H9 (cell line): ENCODE measurements at regions not wholly inside any gene's neighbourhood (a gene's known extent, or its start where the extent isn't known, plus 50 kb on each side); places are given as distances from the start of the nearest gene placed in this dataset.

ENCODE experiments used
- DNase-seq: peaks from one replicate; pipeline ENCODE4 v3.0.0-alpha.2; 2017
- H2AFZ ChIP-seq: one replicate; pipeline ENCODE4 v1.6.1; 2013; ENCODE audit warnings: mild to moderate bottlenecking, low read length, control low read depth, moderate library complexity
- H2AK5ac ChIP-seq: 2 replicates; pipeline ENCODE4 v1.6.1; 2013; ENCODE audit warnings: low read length, control low read depth, mixed read lengths; ENCODE audit not compliant: insufficient read length
- H2BK120ac ChIP-seq: one replicate; pipeline ENCODE4 v1.6.1; 2013; ENCODE audit warnings: low read depth, mild to moderate bottlenecking, low read length, control low read depth, inconsistent platforms; ENCODE audit not compliant: poor library complexity, severe bottlenecking
- H2BK12ac ChIP-seq: 2 replicates; pipeline ENCODE4 v1.6.1; 2013; ENCODE audit warnings: low read length, control low read depth, mixed read lengths, low read depth; ENCODE audit not compliant: insufficient read length
- H2BK15ac ChIP-seq: 2 replicates; pipeline ENCODE4 v1.6.1; 2013; ENCODE audit warnings: low read depth, low read length, control low read depth
- H2BK20ac ChIP-seq: one replicate; pipeline ENCODE4 v1.6.1; 2013; ENCODE audit warnings: low read depth, mild to moderate bottlenecking, low read length, control low read depth, inconsistent platforms; ENCODE audit not compliant: poor library complexity, severe bottlenecking
- H2BK5ac ChIP-seq: 2 replicates; pipeline ENCODE4 v1.6.1; 2013; ENCODE audit warnings: low read length, control low read depth, mixed read lengths; ENCODE audit not compliant: insufficient read length
- H3K14ac ChIP-seq: 2 replicates; pipeline ENCODE4 v1.6.1; 2013; ENCODE audit warnings: low read length, control low read depth; ENCODE audit not compliant: insufficient read depth
- H3K18ac ChIP-seq: 2 replicates; pipeline ENCODE4 v1.6.1; 2013; ENCODE audit warnings: low read depth, mild to moderate bottlenecking, mixed read lengths, low read length, control low read depth; ENCODE audit not compliant: insufficient read length
- H3K23ac ChIP-seq: 2 replicates; pipeline ENCODE4 v1.6.1; 2013; ENCODE audit warnings: low read length, control low read depth, mixed read lengths, low read depth; ENCODE audit not compliant: insufficient read length
- H3K23me2 ChIP-seq: 2 replicates; pipeline ENCODE4 v1.6.1; 2013; ENCODE audit warnings: low read depth, mild to moderate bottlenecking, mixed read lengths, low read length, control low read depth; ENCODE audit not compliant: insufficient read length, poor library complexity, severe bottlenecking
- H3K27ac ChIP-seq: 2 replicates; pipeline ENCODE4 v1.5.1; 2013; ENCODE audit warnings: low read length, control low read depth, mixed read lengths, low read depth; ENCODE audit not compliant: insufficient read length
- H3K27me3 ChIP-seq: 2 replicates; pipeline ENCODE4 v1.6.1; 2013; ENCODE audit warnings: low read length, control low read depth, inconsistent platforms; ENCODE audit not compliant: insufficient read depth
- H3K4ac ChIP-seq: 2 replicates; pipeline ENCODE4 v1.6.1; 2013; ENCODE audit warnings: low read depth, mild to moderate bottlenecking, control low read depth, inconsistent platforms, low read length, moderate library complexity
- H3K4me1 ChIP-seq: 2 replicates; pipeline ENCODE4 v1.6.1; 2013; ENCODE audit warnings: low read length, control low read depth, inconsistent platforms; ENCODE audit not compliant: insufficient read depth
- H3K4me2 ChIP-seq: 2 replicates; pipeline ENCODE4 v1.6.1; 2013; ENCODE audit warnings: low read length, control low read depth, mixed read lengths; ENCODE audit not compliant: insufficient read length, insufficient read depth
- H3K56ac ChIP-seq: 2 replicates; pipeline ENCODE4 v1.6.1; 2013; ENCODE audit warnings: low read depth, mild to moderate bottlenecking, mixed read lengths, low read length, control low read depth; ENCODE audit not compliant: insufficient read length
- H3K79me1 ChIP-seq: 2 replicates; pipeline ENCODE4 v1.6.1; 2013; ENCODE audit warnings: low read depth, mild to moderate bottlenecking, moderate library complexity, low read length, control low read depth, inconsistent platforms; ENCODE audit not compliant: insufficient read depth, poor library complexity, severe bottlenecking
- H3K79me2 ChIP-seq: 2 replicates; pipeline ENCODE4 v1.6.1; 2013; ENCODE audit warnings: low read length, control low read depth, inconsistent platforms; ENCODE audit not compliant: insufficient read depth
- H3K9ac ChIP-seq: 2 replicates; pipeline ENCODE4 v1.6.1; 2013; ENCODE audit warnings: low read length, control low read depth, mixed read lengths; ENCODE audit not compliant: insufficient read length; ENCODE audit errors: extremely low read depth
- H3K9me3 ChIP-seq: one replicate; pipeline ENCODE4 v1.6.1; 2013; ENCODE audit warnings: low read depth, low read length, inconsistent platforms; ENCODE audit not compliant: control insufficient read depth
- H3T11ph ChIP-seq: one replicate; pipeline ENCODE4 v1.6.1; 2013; ENCODE audit warnings: mild to moderate bottlenecking, low read length, control low read depth, inconsistent platforms
- H4K20me1 ChIP-seq: one replicate; pipeline ENCODE4 v1.6.1; 2013; ENCODE audit not compliant: control insufficient read depth, insufficient read length, insufficient read depth
- H4K5ac ChIP-seq: 2 replicates; pipeline ENCODE4 v1.6.1; 2013; ENCODE audit warnings: low read depth, mild to moderate bottlenecking, mixed read lengths, low read length, control low read depth; ENCODE audit not compliant: insufficient read length
- H4K8ac ChIP-seq: replicated peaks from 2 replicates; pipeline ENCODE4 v1.6.1; 2013; ENCODE audit warnings: low read length, control low read depth, mixed read lengths, low read depth; ENCODE audit not compliant: insufficient read length
- H4K91ac ChIP-seq: 2 replicates; pipeline ENCODE4 v1.6.1; 2013; ENCODE audit warnings: low read depth, mild to moderate bottlenecking, moderate library complexity, mixed read lengths, low read length, control low read depth; ENCODE audit not compliant: insufficient read length
- H3K27ac Mint-ChIP-seq, 3 experiments: 2 replicates in 2 of 3; 3 replicates in 1 of 3; pipeline ENCODE4 v1.8.0; 2020 to 2021; ENCODE audit warnings: mixed read lengths in 3 of 3, mild to moderate bottlenecking in 1 of 3, moderate library complexity in 1 of 3
- H3K27me3 Mint-ChIP-seq: 2 replicates; pipeline ENCODE4 v1.8.0; 2021; ENCODE audit warnings: low read depth, mild to moderate bottlenecking, moderate library complexity, mixed read lengths
- H3K36me3 Mint-ChIP-seq, 3 experiments: 2 replicates in 2 of 3; 3 replicates in 1 of 3; pipeline ENCODE4 v1.8.0; 2020 to 2021; ENCODE audit warnings: low read depth in 3 of 3, mixed read lengths in 3 of 3; ENCODE audit not compliant: insufficient read depth in 1 of 3
- H3K4me1 Mint-ChIP-seq, 2 experiments: 2 replicates each; pipeline ENCODE4 v1.8.0; 2020; ENCODE audit warnings: mixed read lengths in 2 of 2
- H3K4me3 Mint-ChIP-seq, 2 experiments: 2 replicates in 1 of 2; 3 replicates in 1 of 2; pipeline ENCODE4 v1.8.0; 2020 to 2021; ENCODE audit warnings: mild to moderate bottlenecking in 2 of 2, mixed read lengths in 2 of 2, moderate library complexity in 1 of 2
- H3K9me3 Mint-ChIP-seq, 2 experiments: 2 replicates in 1 of 2; 3 replicates in 1 of 2; pipeline ENCODE4 v1.8.0; 2020; ENCODE audit warnings: mild to moderate bottlenecking in 2 of 2, mixed read lengths in 2 of 2, moderate library complexity in 1 of 2
- WGBS: extraction: QIAGEN DNeasy Blood & Tissue Kit; methylation state at CpG from one replicate; pipeline ENCODE4 v1.1.7; 2013; ENCODE audit warnings: missing lambda C conversion rate, low lambda C conversion rate, mixed read lengths; ENCODE audit not compliant: insufficient read length; ENCODE audit errors: extremely low coverage; 5-methylcytosine and 5-hydroxymethylcytosine counted together
- TF ChIP-seq, protein P1 (sequence below): fragments of 200-600 bp; sonication (generic); conservative IDR thresholded peaks from 3 replicates; pipeline ENCODE4 v1.8.0; 2021; ENCODE audit warnings: antibody characterized with exemption, mild to moderate bottlenecking

DNA sequence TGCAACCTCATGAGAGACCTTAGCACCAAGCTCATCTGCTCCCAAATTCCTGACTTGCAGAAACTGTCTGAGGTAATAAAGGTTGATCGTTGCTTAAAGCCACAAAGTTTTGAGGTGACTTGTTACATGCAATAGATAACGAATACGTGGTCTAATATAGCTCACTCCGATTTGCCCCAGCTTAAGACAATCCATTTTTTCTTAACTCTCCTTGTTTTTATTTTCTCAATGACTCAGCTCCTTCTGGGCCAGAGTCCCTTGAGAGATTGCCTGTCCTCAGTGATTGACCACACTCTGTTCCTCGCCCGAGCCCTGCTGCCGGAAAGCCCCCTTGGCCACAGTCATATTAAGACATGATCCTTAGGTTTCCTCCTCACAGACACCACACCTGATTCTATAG lies 63.7 kb upstream of the FANCC start:
- Histone ChIP-seq H3K4ac (no peak overlapping the region), H3K9me3 (no peaks in the 10 kb centered on the region), H3K56ac (no peak overlapping the region), H3K4me1 (no peaks in the 10 kb centered on the region), H3K9ac (no peak overlapping the region), H3T11ph (no peak overlapping the region), H4K91ac (no peak overlapping the region), H3K14ac (no peak overlapping the region), H4K5ac (no peak overlapping the region), H3K18ac (no peak overlapping the region), H3K79me2 (no peaks in the 10 kb centered on the region), H3K23me2 (no peaks in the 10 kb centered on the region), H4K20me1 (no peaks in the 10 kb centered on the region), H2BK120ac (no peak overlapping the region), H3K27me3 (no peaks in the 10 kb centered on the region), H2BK12ac (no peak overlapping the region), H2BK15ac (no peak overlapping the region), H2AFZ (no peak overlapping the region), H3K4me2 (no peak overlapping the region), H2AK5ac (no peak overlapping the region), H2BK20ac (no peak overlapping the region), H4K8ac (no peak overlapping the region), H3K79me1 (no peaks in the 10 kb centered on the region), H3K27ac (no peak overlapping the region), H3K23ac (no peak overlapping the region), H2BK5ac (no peak overlapping the region)
- peaks cover 4 to 6% of the 10 kb centered on the region in 2 experiments; a peak in 1 of 4 replicates for H3K4me1 Mint-ChIP-seq
- TF ChIP-seq, protein P1, sequence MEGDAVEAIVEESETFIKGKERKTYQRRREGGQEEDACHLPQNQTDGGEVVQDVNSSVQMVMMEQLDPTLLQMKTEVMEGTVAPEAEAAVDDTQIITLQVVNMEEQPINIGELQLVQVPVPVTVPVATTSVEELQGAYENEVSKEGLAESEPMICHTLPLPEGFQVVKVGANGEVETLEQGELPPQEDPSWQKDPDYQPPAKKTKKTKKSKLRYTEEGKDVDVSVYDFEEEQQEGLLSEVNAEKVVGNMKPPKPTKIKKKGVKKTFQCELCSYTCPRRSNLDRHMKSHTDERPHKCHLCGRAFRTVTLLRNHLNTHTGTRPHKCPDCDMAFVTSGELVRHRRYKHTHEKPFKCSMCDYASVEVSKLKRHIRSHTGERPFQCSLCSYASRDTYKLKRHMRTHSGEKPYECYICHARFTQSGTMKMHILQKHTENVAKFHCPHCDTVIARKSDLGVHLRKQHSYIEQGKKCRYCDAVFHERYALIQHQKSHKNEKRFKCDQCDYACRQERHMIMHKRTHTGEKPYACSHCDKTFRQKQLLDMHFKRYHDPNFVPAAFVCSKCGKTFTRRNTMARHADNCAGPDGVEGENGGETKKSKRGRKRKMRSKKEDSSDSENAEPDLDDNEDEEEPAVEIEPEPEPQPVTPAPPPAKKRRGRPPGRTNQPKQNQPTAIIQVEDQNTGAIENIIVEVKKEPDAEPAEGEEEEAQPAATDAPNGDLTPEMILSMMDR, result no peak
- H3K27ac Mint-ChIP-seq, result no peak overlapping the region
- peaks cover 0 to 3% of the 10 kb centered on the region in 2 experiments; a peak in 1 of 5 replicates for H3K9me3 Mint-ChIP-seq
- H3K27me3 Mint-ChIP-seq, result peaks cover 5% of the 10 kb centered on the region
- no peak for DNase-seq
- WGBS, result no CpG with 5 or more reads among the region's 7 CpGs
- no peaks in the 10 kb centered on the region for H3K36me3 Mint-ChIP-seq
- H3K4me3 Mint-ChIP-seq, result no peak overlapping the region
